Pancreas (tissue), 10 donors: ENCODE measurements at regions not wholly inside any gene's neighbourhood (a gene's known extent, or its start where the extent isn't known, plus 50 kb on each side); places are given as distances from the start of the nearest gene placed in this dataset.
"Not testable (repeated sequence)": the region's sequence is repeated elsewhere in the genome, so short reads cannot be mapped to it uniquely, and the experiment has no call there.

Source experiments
- ATAC-seq, 4 donors: fragments of 200-7000 bp; cut with Tn5 transposase; one replicate each; pipeline versions ENCODE4 v1.8.0 to v1.9.1; 2020; ENCODE audit warnings: mild to moderate bottlenecking in 4 of 4, moderate library complexity in 4 of 4
- DNase-seq, 6 donors: peaks; one replicate each; pipeline ENCODE4 v3.0.0-alpha.2; 2020
- FAIRE-seq: peaks from 2 replicates; lab custom pipeline; 2012; peaks lifted over from hg19 to GRCh38; lab: Jason Lieb, UNC
- H3K27ac ChIP-seq, 4 donors: fragments of 200-600 bp; sonication (generic); 1 replicate in 3 of 4; 2 replicates in 1 of 4; pipeline versions ENCODE4 v1.5.0 to v1.8.0; 2020
- H3K27me3 ChIP-seq, 4 donors: fragments of 200-600 bp; one replicate each; pipeline ENCODE4 v1.8.0; 2021
- H3K36me3 ChIP-seq, 3 donors: fragments of 200-600 bp; sonication (generic) in 1 of 3; one replicate each; pipeline versions ENCODE4 v1.5.0 to v1.8.0; 2020 to 2021
- H3K4me1 ChIP-seq, 3 donors: fragments of 200-600 bp; one replicate each; pipeline ENCODE4 v1.8.0; 2021
- H3K4me3 ChIP-seq, 4 donors: fragments of 200-600 bp; sonication (generic) in 2 of 4; one replicate each; pipeline versions ENCODE4 v1.5.0 to v1.8.0; 2020 to 2021
- H3K9me3 ChIP-seq, 4 donors: fragments of 200-600 bp; one replicate each; pipeline ENCODE4 v1.8.0; 2021
- CTCF ChIP-seq, 4 donors: fragments of 200-600 bp; sonication (generic) in 3 of 4; IDR thresholded peaks; one replicate each; pipeline versions ENCODE4 v1.5.0 to v1.8.0; 2021; ENCODE audit warnings: antibody characterized with exemption in 4 of 4
- WGBS, 2 donors: extraction: QIAGEN DNeasy Blood & Tissue Kit; methylation state at CpG; one replicate each; pipeline ENCODE4 v1.1.7; 2013; 5-methylcytosine and 5-hydroxymethylcytosine counted together
- intact Hi-C, 3 donors: fragments of 100-400 bp; cut with DNase I; formaldehyde crosslinking; loops; one replicate each; pipeline versions ENCODE4 v1.11.1 to v1.14.2; 2022
- donor health status: healthy with polysubstance abuse.
- donor health status: DM: no; HTN: no; CAD: no; lungs with moderate emphysema.
- donor health status: DM: no; HTN: no; CAD: no.
- donor health status: control.
- donor health status: control.
- donor health status: Bipolar disorder and iron deficiency.
- donor health status: DM: yes; HTN: yes; CAD: no.
- donor health status: DM: no; HTN: no; CAD: no.
- donor health status: DM: no; HTN: no; CAD: no.
- donor health status: DM: yes; HTN: yes; CAD: no.

DNA sequence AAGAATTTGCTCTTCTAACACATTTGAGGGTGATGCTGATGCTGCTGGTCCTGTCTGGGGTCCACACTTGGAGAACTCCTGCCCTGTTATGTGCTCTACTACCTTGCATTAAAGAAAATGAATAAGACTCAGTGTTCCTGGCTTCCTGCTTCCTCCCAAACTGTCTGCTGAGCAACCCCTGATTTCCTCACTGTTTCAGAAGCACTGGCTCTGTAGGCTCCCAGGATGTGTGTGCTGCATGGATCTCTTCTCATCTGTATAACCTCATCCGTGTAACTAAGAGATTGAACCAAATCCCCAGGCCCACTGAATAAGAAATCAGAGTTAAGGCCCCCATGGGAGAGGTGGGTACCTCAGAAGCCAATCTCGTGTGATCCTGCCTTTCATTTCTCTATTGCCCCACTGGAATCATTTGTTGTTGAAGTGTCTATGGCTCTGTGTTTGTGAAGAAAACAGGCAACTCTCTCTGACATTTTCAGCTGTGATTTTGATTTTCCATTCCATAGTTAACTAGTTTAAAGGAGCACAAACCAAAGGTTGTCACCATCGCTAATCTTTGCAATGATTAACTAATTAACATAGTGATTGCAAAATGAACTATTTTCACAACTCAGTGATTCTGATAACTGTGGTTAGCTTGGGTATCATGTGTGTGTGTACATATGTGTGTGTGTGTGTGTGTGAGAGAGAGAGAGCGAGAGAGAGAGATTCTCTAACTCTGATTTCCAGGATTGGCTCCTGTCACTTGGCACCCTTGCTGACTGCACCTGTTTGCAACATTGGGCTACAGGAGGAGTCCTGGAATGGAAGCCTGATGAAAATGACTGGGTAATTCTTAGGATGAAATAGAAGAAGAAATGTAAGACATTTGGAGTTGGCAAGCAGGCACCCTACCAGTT, 196.2 kb downstream of the SLC38A4 start:
- no peaks in the 10 kb centered on the region for H3K27me3 ChIP-seq
- WGBS, 2 donors: 30 to 44% methylated on average over 4 of the region's 4 CpGs
- intact Hi-C loops: no loop called here
- no peaks in the 10 kb centered on the region for H3K4me1 ChIP-seq
- DNase-seq (no peak), FAIRE-seq (no peak), ATAC-seq (peak in 1 of 4 donors; percentile 44)
- H3K4me3 ChIP-seq: no peak overlapping the region
- no peak for TF ChIP-seq CTCF (IDR thresholded peaks at IDR 0.05)
- no peaks in the 10 kb centered on the region for H3K36me3 ChIP-seq
- no peaks in the 10 kb centered on the region for H3K9me3 ChIP-seq
- no peak overlapping the region for H3K27ac ChIP-seq

DNA sequence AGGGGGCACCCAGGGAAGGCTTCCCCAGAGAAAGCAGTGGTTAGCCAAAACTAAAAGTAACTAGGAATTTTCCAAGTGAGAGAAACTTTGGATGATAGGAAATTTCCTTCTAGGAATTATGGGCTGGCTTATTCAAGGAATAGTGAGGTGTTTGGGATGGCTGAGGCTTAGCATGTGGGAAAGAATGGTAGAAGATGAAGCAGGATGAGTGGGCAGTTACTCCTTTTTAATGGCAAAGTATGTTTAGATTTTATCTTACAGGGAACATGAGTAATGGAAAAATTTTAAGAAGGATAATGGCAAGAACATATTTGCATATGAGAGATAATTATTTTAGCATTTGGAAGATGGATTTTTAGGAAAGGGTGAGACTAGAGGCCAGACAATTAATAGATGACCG, 197.6 kb downstream of the SLC38A4 start:
- Histone ChIP-seq H3K27me3 (no peaks in the 10 kb centered on the region), H3K36me3 (no peaks in the 10 kb centered on the region), H3K9me3 (no peaks in the 10 kb centered on the region), H3K27ac (no peak overlapping the region), H3K4me1 (no peaks in the 10 kb centered on the region), H3K4me3 (no peak overlapping the region)
- FAIRE-seq (no peak), ATAC-seq (no peak), DNase-seq (no peak)
- TF ChIP-seq CTCF (IDR thresholded peaks at IDR 0.05): no peak
- WGBS, 2 donors: 94 to 97% methylated on average over 1 of the region's 1 CpG
- intact Hi-C loops: no loop called here

- intact Hi-C loops: no loop called here
- H3K9me3 ChIP-seq: no peaks in the 10 kb centered on the region
These were observed 198.1 kb downstream of the SLC38A4 start for GRCh38 chr12:46627686-46628085.

GRCh38 chr12:46619474-46619873, 206.3 kb downstream of the SLC38A4 start:
- H3K9me3 ChIP-seq, H3K36me3 ChIP-seq, H3K27me3 ChIP-seq, DNase-seq, H3K4me1 ChIP-seq, intact Hi-C loops, H3K27ac ChIP-seq, H3K4me3 ChIP-seq, ATAC-seq, FAIRE-seq: not testable (repeated sequence)
- 92 to 93% methylated on average over 3 to 4 of the region's 5 CpGs for WGBS, 2 donors

More at GRCh38 chr12:46627686-46628085, 198.1 kb downstream of the SLC38A4 start:
- no peak overlapping the region for H3K27ac ChIP-seq
- H3K27me3 ChIP-seq: no peaks in the 10 kb centered on the region
- H3K4me3 ChIP-seq: no peak overlapping the region
- H3K36me3 ChIP-seq: no peaks in the 10 kb centered on the region
- no peak for TF ChIP-seq CTCF (IDR thresholded peaks at IDR 0.05)
- FAIRE-seq: no peak
- H3K4me1 ChIP-seq: no peaks in the 10 kb centered on the region
- WGBS, 2 donors: 77 to 84% methylated on average over 3 of the region's 3 CpGs
- no peak for DNase-seq
- ATAC-seq: peak in 1 of 4 donors; percentile 59

GRCh38 chr12:46617737-46618136, 208.1 kb downstream of the SLC38A4 start:
- H3K4me1 ChIP-seq, H3K9me3 ChIP-seq, H3K27ac ChIP-seq, ATAC-seq, H3K4me3 ChIP-seq, DNase-seq, intact Hi-C loops, H3K36me3 ChIP-seq, FAIRE-seq, H3K27me3 ChIP-seq: not testable (repeated sequence)
- 89 to 94% methylated on average over 11 of the region's 11 CpGs for WGBS, 2 donors

GRCh38 chr12:46617167-46617566, 208.6 kb downstream of the SLC38A4 start:
- intact Hi-C loops: no loop called here
- no peak overlapping the region for H3K27ac ChIP-seq
- no peak overlapping the region for H3K4me3 ChIP-seq
- no peaks in the 10 kb centered on the region for H3K9me3 ChIP-seq
- FAIRE-seq (no peak), DNase-seq (no peak), ATAC-seq (peak in 3 of 4 donors; percentile 36 to 60 (median 51))
- H3K27me3 ChIP-seq: no peaks in the 10 kb centered on the region
- no peak for TF ChIP-seq CTCF (IDR thresholded peaks at IDR 0.05)
- 85 to 89% methylated on average over 4 of the region's 4 CpGs for WGBS, 2 donors
- H3K4me1 ChIP-seq: no peaks in the 10 kb centered on the region
- no peaks in the 10 kb centered on the region for H3K36me3 ChIP-seq
